SU-DHL-6 (cell line): ENCODE measurements at regions not wholly inside any gene's neighbourhood (a gene's known extent, or its start where the extent isn't known, plus 50 kb on each side); places are given as distances from the start of the nearest gene placed in this dataset.

Source experiments
- H2AFZ ChIP-seq: fragments of 200-600 bp; sonication (generic); 2 replicates; pipeline ENCODE4 v1.6.1; 2014; ENCODE audit warnings: low read depth, mild to moderate bottlenecking, moderate library complexity, mixed read lengths, antibody characterized with exemption, low read length; ENCODE audit not compliant: severe bottlenecking
- H3F3A ChIP-seq: fragments of 200-600 bp; shearing (Covaris generic); 2 replicates; pipeline ENCODE4 v1.6.0; 2016; ENCODE audit warnings: antibody characterized with exemption, mild to moderate bottlenecking; ENCODE audit not compliant: insufficient read depth
- H3K27ac ChIP-seq: fragments of 200-600 bp; sonication (generic); 2 replicates; pipeline ENCODE4 v1.5.1; 2016; ENCODE audit warnings: low read depth, mild to moderate bottlenecking, low read length, moderate library complexity, mixed read lengths
- H3K27me3 ChIP-seq: fragments of 200-600 bp; sonication (generic), shearing (Covaris generic); 2 replicates; pipeline ENCODE4 v1.6.0; 2014; ENCODE audit warnings: mild to moderate bottlenecking, low read length
- H3K36me3 ChIP-seq: fragments of 200-600 bp; sonication (generic); 2 replicates; pipeline ENCODE4 v1.6.1; 2014; ENCODE audit warnings: mild to moderate bottlenecking, low read length, mixed read lengths
- H3K4me2 ChIP-seq: fragments of 300-600, 200-600 bp; shearing (Covaris generic), sonication (generic); 2 replicates; pipeline ENCODE4 v1.6.0; 2014; ENCODE audit warnings: low read length, low read depth, mild to moderate bottlenecking; ENCODE audit not compliant: poor library complexity, severe bottlenecking
- H3K4me3 ChIP-seq: fragments of 200-600 bp; sonication (generic); 2 replicates; pipeline ENCODE4 v1.5.1; 2014; ENCODE audit warnings: antibody characterized with exemption, low read length, mild to moderate bottlenecking, mixed read lengths; ENCODE audit not compliant: insufficient read depth, poor library complexity, severe bottlenecking
- H3K79me2 ChIP-seq: fragments of 200-600 bp; sonication (generic); 2 replicates; pipeline ENCODE4 v1.6.1; 2014; ENCODE audit warnings: mild to moderate bottlenecking, low read length, moderate library complexity; ENCODE audit not compliant: insufficient read depth
- H3K9ac ChIP-seq: fragments of 200-600 bp; sonication (generic); 2 replicates; pipeline ENCODE4 v1.7.0; 2014; ENCODE audit warnings: mild to moderate bottlenecking, low read length
- H3K9me2 ChIP-seq: fragments of 200-600 bp; sonication (generic); replicated peaks from 2 replicates; pipeline ENCODE4 v1.6.1; 2014; ENCODE audit warnings: low read length; ENCODE audit not compliant: insufficient read depth
- H3K9me3 ChIP-seq: fragments of 200-600 bp; sonication (generic); 2 replicates; pipeline ENCODE4 v1.6.1; 2014; ENCODE audit warnings: low read length, mixed read lengths; ENCODE audit not compliant: insufficient read depth
- H4K20me1 ChIP-seq: fragments of 200-600 bp; sonication (generic); 2 replicates; pipeline ENCODE4 v1.6.1; 2014; ENCODE audit warnings: low read depth, mild to moderate bottlenecking, antibody characterized with exemption, low read length, moderate library complexity, mixed read lengths
- EZH2phosphoT487 ChIP-seq: fragments of 200-600 bp; sonication (generic), shearing (Covaris generic); conservative IDR thresholded peaks from 2 replicates; pipeline ENCODE4 v1.6.1; 2018; ENCODE audit warnings: mild to moderate bottlenecking, antibody characterized with exemption, low read length, moderate library complexity, mixed read lengths
- TF ChIP-seq, protein P1 (sequence below): fragments of 200-600 bp; sonication (generic); IDR thresholded peaks from one replicate; pipeline ENCODE4 v1.5.1; 2017; ENCODE audit warnings: antibody characterized with exemption, mild to moderate bottlenecking, low read length, moderate library complexity; ENCODE audit not compliant: insufficient read depth, poor library complexity, severe bottlenecking

- no peak overlapping the region for H3K4me2 ChIP-seq
- TF ChIP-seq, protein P1, sequence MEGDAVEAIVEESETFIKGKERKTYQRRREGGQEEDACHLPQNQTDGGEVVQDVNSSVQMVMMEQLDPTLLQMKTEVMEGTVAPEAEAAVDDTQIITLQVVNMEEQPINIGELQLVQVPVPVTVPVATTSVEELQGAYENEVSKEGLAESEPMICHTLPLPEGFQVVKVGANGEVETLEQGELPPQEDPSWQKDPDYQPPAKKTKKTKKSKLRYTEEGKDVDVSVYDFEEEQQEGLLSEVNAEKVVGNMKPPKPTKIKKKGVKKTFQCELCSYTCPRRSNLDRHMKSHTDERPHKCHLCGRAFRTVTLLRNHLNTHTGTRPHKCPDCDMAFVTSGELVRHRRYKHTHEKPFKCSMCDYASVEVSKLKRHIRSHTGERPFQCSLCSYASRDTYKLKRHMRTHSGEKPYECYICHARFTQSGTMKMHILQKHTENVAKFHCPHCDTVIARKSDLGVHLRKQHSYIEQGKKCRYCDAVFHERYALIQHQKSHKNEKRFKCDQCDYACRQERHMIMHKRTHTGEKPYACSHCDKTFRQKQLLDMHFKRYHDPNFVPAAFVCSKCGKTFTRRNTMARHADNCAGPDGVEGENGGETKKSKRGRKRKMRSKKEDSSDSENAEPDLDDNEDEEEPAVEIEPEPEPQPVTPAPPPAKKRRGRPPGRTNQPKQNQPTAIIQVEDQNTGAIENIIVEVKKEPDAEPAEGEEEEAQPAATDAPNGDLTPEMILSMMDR = no peak
- TF ChIP-seq EZH2phosphoT487 = no peak
These were observed 92.2 kb downstream of the C5orf15 start for GRCh38 chr5:133876266-133876665.

GRCh38 chr5:133875179-133875578 lies 93.2 kb downstream of the C5orf15 start:
- no peak overlapping the region for H2AFZ ChIP-seq
- no peaks in the 10 kb centered on the region for H3F3A ChIP-seq
- no peaks in the 10 kb centered on the region for H3K36me3 ChIP-seq
- no peak for TF ChIP-seq EZH2phosphoT487
- TF ChIP-seq, protein P1 = no peak
- H3K79me2 ChIP-seq = no peaks in the 10 kb centered on the region
- no peaks in the 10 kb centered on the region for H3K9me2 ChIP-seq
- H3K9ac ChIP-seq = no peak overlapping the region
- no peak overlapping the region for H3K27ac ChIP-seq
- H3K9me3 ChIP-seq = no peaks in the 10 kb centered on the region
- H3K4me3 ChIP-seq = no peak overlapping the region
- H3K27me3 ChIP-seq = no peaks in the 10 kb centered on the region
- H4K20me1 ChIP-seq = no peaks in the 10 kb centered on the region
- no peak overlapping the region for H3K4me2 ChIP-seq

More at GRCh38 chr5:133876266-133876665, 92.2 kb downstream of the C5orf15 start:
- Histone ChIP-seq H3K9me3 (no peaks in the 10 kb centered on the region), H3K79me2 (no peaks in the 10 kb centered on the region), H4K20me1 (no peaks in the 10 kb centered on the region), H3K27me3 (no peaks in the 10 kb centered on the region), H3K36me3 (no peaks in the 10 kb centered on the region), H3K27ac (no peak overlapping the region), H2AFZ (no peak overlapping the region), H3K9me2 (no peaks in the 10 kb centered on the region), H3K4me3 (no peak overlapping the region), H3K9ac (no peak overlapping the region), H3F3A (no peaks in the 10 kb centered on the region)

DNA sequence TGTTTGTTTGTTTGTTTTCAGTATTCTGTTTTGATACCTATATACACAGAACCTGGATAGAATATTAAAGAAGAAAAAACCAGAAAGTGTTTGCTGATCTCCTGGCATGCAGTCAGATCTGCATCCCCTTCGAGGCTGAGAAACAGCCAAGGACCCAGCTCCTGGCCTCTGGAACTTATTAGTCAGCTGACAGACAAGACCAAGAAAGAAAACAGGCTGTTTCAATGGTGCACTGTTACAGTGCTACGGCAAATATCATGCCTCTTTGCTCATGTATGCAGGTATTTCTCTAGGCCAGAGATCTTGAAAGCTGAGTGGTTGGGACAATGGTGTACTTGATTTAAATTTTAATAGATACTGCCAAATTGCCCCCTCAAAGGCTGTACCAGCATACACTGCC lies 95.0 kb downstream of the C5orf15 start:
- no peaks in the 10 kb centered on the region for H3K9me3 ChIP-seq
- H3F3A ChIP-seq = no peaks in the 10 kb centered on the region
- no peaks in the 10 kb centered on the region for H4K20me1 ChIP-seq
- H3K36me3 ChIP-seq = no peaks in the 10 kb centered on the region
- H3K4me3 ChIP-seq = no peak overlapping the region
- no peaks in the 10 kb centered on the region for H3K9me2 ChIP-seq
- H3K27me3 ChIP-seq = no peaks in the 10 kb centered on the region
- no peak overlapping the region for H3K4me2 ChIP-seq
- H2AFZ ChIP-seq = no peak overlapping the region
- H3K27ac ChIP-seq = no peak overlapping the region
- no peak overlapping the region for H3K9ac ChIP-seq
- H3K79me2 ChIP-seq = no peaks in the 10 kb centered on the region
- TF ChIP-seq, protein P1 = no peak
